WTC11 (cell line): ENCODE measurements at regions not wholly inside any gene's neighbourhood (a gene's known extent, or its start where the extent isn't known, plus 50 kb on each side); places are given as distances from the start of the nearest gene placed in this dataset.
A peak's percentile ranks its signal among the peaks of the same experiment; 100 is the strongest.

Experiments
- ATAC-seq: fragments of 200-7000 bp; cut with Tn5 transposase; 2 replicates; pipeline ENCODE4 v1.10.0; 2021; ENCODE audit warnings: mild to moderate bottlenecking, moderate library complexity
- CTCF ChIA-PET: fragments of 300-600 bp; sonication (Branson Sonifier 250); formaldehyde crosslinking; loops from one replicate; lab custom pipeline; 2021; ENCODE audit warnings: antibody characterized with exemption; lab: Charles Lee
- POLR2A ChIA-PET: fragments of 350-600 bp; sonication (Branson Sonifier 250); formaldehyde crosslinking; loops from one replicate; lab custom pipeline; 2021; ENCODE audit warnings: antibody characterized with exemption; lab: Charles Lee
- DNase-seq: peaks from one replicate; pipeline ENCODE4 v3.0.0; 2021; ENCODE audit warnings: low spot score
- H3K27ac Mint-ChIP-seq: 2 replicates; pipeline ENCODE4 v1.8.0; 2021; ENCODE audit warnings: mixed read lengths
- H3K27me3 Mint-ChIP-seq: 2 replicates; pipeline ENCODE4 v1.8.0; 2021; ENCODE audit warnings: low read depth, mild to moderate bottlenecking, moderate library complexity, mixed read lengths
- H3K36me3 Mint-ChIP-seq: 2 replicates; pipeline ENCODE4 v1.8.0; 2021; ENCODE audit warnings: mixed read lengths
- H3K4me1 Mint-ChIP-seq: 2 replicates; pipeline ENCODE4 v1.8.0; 2022; ENCODE audit warnings: mixed read lengths
- H3K4me3 Mint-ChIP-seq: 2 replicates; pipeline ENCODE4 v1.8.0; 2021; ENCODE audit warnings: mild to moderate bottlenecking, moderate library complexity, mixed read lengths
- H3K9me3 Mint-ChIP-seq: 2 replicates; pipeline ENCODE4 v1.8.0; 2021; ENCODE audit warnings: mixed read lengths
- AFF4 ChIP-seq: sonication (generic); formaldehyde crosslinking; IDR thresholded peaks from 2 replicates; pipeline ENCODE4 v1.8.1; 2023; ENCODE audit warnings: mild to moderate bottlenecking, missing genetic modification reagents, borderline replicate concordance
- CDX4 ChIP-seq: fragments of 250-450 bp; sonication (Bioruptor Pico); IDR thresholded peaks from 2 replicates; pipeline ENCODE4 v1.9.0; 2021; ENCODE audit warnings: moderate library complexity, mild to moderate bottlenecking, inconsistent platforms, borderline replicate concordance
- ERG ChIP-seq: fragments of 250-450 bp; sonication (Bioruptor Pico); IDR thresholded peaks from 2 replicates; pipeline ENCODE4 v1.8.0; 2021; ENCODE audit warnings: mild to moderate bottlenecking
- ETV6 ChIP-seq: sonication (generic); formaldehyde crosslinking; IDR thresholded peaks from 2 replicates; pipeline ENCODE4 v1.8.1; 2022; ENCODE audit warnings: mild to moderate bottlenecking, missing genetic modification reagents
- HMGA2 ChIP-seq: fragments of 250-450 bp; sonication (Bioruptor Pico); IDR thresholded peaks from 2 replicates; pipeline ENCODE4 v1.4.0; 2021; ENCODE audit warnings: mild to moderate bottlenecking, moderate library complexity
- NFYB ChIP-seq: sonication (generic); formaldehyde crosslinking; conservative IDR thresholded peaks from 2 replicates; pipeline ENCODE4 v1.8.0; 2022; ENCODE audit warnings: low read depth, missing genetic modification reagents
- SOX15 ChIP-seq: fragments of 250-450 bp; sonication (Bioruptor Pico); IDR thresholded peaks from 2 replicates; pipeline ENCODE4 v1.9.0; 2021; ENCODE audit warnings: mild to moderate bottlenecking
- TCF7 ChIP-seq: sonication (generic); formaldehyde crosslinking; IDR thresholded peaks from 2 replicates; pipeline ENCODE4 v1.8.0; 2022; ENCODE audit warnings: mild to moderate bottlenecking, low read depth, missing genetic modification reagents, moderate library complexity
- TEAD1 ChIP-seq: sonication (generic); formaldehyde crosslinking; IDR thresholded peaks from 2 replicates; pipeline ENCODE4 v1.8.0; 2022; ENCODE audit warnings: mild to moderate bottlenecking, missing genetic modification reagents
- USF2 ChIP-seq: sonication (generic); formaldehyde crosslinking; IDR thresholded peaks from 2 replicates; pipeline ENCODE4 v1.8.1; 2023; ENCODE audit warnings: mild to moderate bottlenecking, missing genetic modification reagents, moderate library complexity
- ZNF263 ChIP-seq: sonication (generic); formaldehyde crosslinking; IDR thresholded peaks from 2 replicates; pipeline ENCODE4 v1.8.1; 2022; ENCODE audit warnings: low read depth, mild to moderate bottlenecking, moderate library complexity, missing genetic modification reagents
- ZNF396 ChIP-seq: fragments of 250-450 bp; sonication (Bioruptor Pico); IDR thresholded peaks from 2 replicates; pipeline ENCODE4 v1.8.0; 2021; ENCODE audit warnings: mild to moderate bottlenecking, moderate library complexity, borderline replicate concordance
- ZNF512 ChIP-seq: sonication (generic); formaldehyde crosslinking; IDR thresholded peaks from 2 replicates; pipeline ENCODE4 v1.8.1; 2022; ENCODE audit warnings: missing genetic modification reagents, borderline replicate concordance

GRCh38 chr12:58544281-58544680 lies 376.0 kb downstream of the LRIG3 start:
- no peaks in the 10 kb centered on the region; the same call in 1 of the 2 replicates for H3K27me3 Mint-ChIP-seq
- H3K27ac Mint-ChIP-seq: peak overlapping the region; percentile 9; the same call in 1 of the 2 replicates
- no peak for DNase-seq
- TF ChIP-seq ZNF512 (CRISPR knock-in tag): peak; percentile 93; the same call in 1 of the 2 replicates
- no peak for TF ChIP-seq CDX4 (CRISPR knock-in tag)
- CTCF ChIA-PET: no interaction called here
- no peaks in the 10 kb centered on the region for H3K36me3 Mint-ChIP-seq
- POLR2A ChIA-PET: no interaction called here
- H3K4me1 Mint-ChIP-seq: peaks cover 37% of the 10 kb centered on the region
- no peak overlapping the region for H3K4me3 Mint-ChIP-seq
- H3K9me3 Mint-ChIP-seq: peaks cover 8% of the 10 kb centered on the region
- no peak for ATAC-seq

- H3K27me3 Mint-ChIP-seq: no peaks in the 10 kb centered on the region; the same call in 1 of the 2 replicates
Observed at GRCh38 chr12:58547217-58547616, 373.1 kb downstream of the LRIG3 start.

GRCh38 chr12:58548801-58549200 lies 371.5 kb downstream of the LRIG3 start:
- Mint-ChIP-seq H3K4me3 (no peak overlapping the region), H3K9me3 (peaks cover 4% of the 10 kb centered on the region; the same call in 1 of the 2 replicates), H3K4me1 (peaks cover 12% of the 10 kb centered on the region), H3K27me3 (no peaks in the 10 kb centered on the region), H3K27ac (no peak overlapping the region), H3K36me3 (no peaks in the 10 kb centered on the region)
- ChIA-PET POLR2A (no interaction called here), CTCF (no interaction called here)
- ATAC-seq: no peak
- TF ChIP-seq ZNF396 (CRISPR knock-in tag) (no peak), HMGA2 (CRISPR knock-in tag) (no peak), TEAD1 (CRISPR knock-in tag) (no peak), NFYB (no peak), AFF4 (CRISPR knock-in tag) (no peak), SOX15 (CRISPR knock-in tag) (no peak), ERG (CRISPR knock-in tag) (no peak)
- DNase-seq: no peak

More at GRCh38 chr12:58547217-58547616, 373.1 kb downstream of the LRIG3 start:
- TF ChIP-seq USF2 (CRISPR knock-in tag): no peak
- TF ChIP-seq ETV6 (CRISPR knock-in tag): no peak
- TF ChIP-seq ZNF263 (CRISPR knock-in tag): no peak
- TF ChIP-seq TCF7 (CRISPR knock-in tag): no peak
- ChIA-PET CTCF (no interaction called here), POLR2A (no interaction called here)
- Mint-ChIP-seq H3K4me1 (peaks cover 22% of the 10 kb centered on the region), H3K27ac (no peak overlapping the region), H3K9me3 (peaks cover 5% of the 10 kb centered on the region), H3K4me3 (no peak overlapping the region), H3K36me3 (no peaks in the 10 kb centered on the region)
- ATAC-seq (no peak), DNase-seq (no peak)
